GM23338 (cell line): ENCODE measurements at regions not wholly inside any gene's neighbourhood (a gene's known extent, or its start where the extent isn't known, plus 50 kb on each side); places are given as distances from the start of the nearest gene placed in this dataset.
"Not testable (repeated sequence)": the region's sequence is repeated elsewhere in the genome, so short reads cannot be mapped to it uniquely, and the experiment has no call there.

Experiments used
- ATAC-seq: fragments of 200-7000 bp; cut with Tn5 transposase; 3 replicates; pipeline ENCODE4 v1.9.1; 2020
- DNase-seq: peaks from one replicate; pipeline ENCODE4 v3.0.0-alpha.2; 2015; ENCODE audit warnings: low spot score
- H2AFZ ChIP-seq: fragments of 200-600 bp; sonication (generic); 2 replicates; pipeline ENCODE4 v1.8.0; 2016; ENCODE audit warnings: antibody characterized with exemption, mild to moderate bottlenecking, moderate library complexity
- H3F3A ChIP-seq: fragments of 200-600 bp; sonication (generic); replicated peaks from 2 replicates; pipeline ENCODE4 v1.8.0; 2017; ENCODE audit warnings: antibody characterized with exemption, mixed run types, low read depth
- H3K27ac ChIP-seq: fragments of 200-600 bp; sonication (generic); 2 replicates; pipeline ENCODE4 v1.6.1; 2016; ENCODE audit warnings: low read depth
- H3K27me3 ChIP-seq: fragments of 200-600 bp; sonication (generic); 2 replicates; pipeline ENCODE4 v1.8.0; 2016; ENCODE audit warnings: mild to moderate bottlenecking, mixed run types, moderate library complexity; ENCODE audit not compliant: insufficient read depth
- H3K36me3 ChIP-seq: fragments of 200-600 bp; sonication (generic); 2 replicates; pipeline ENCODE4 v1.8.0; 2016; ENCODE audit warnings: mild to moderate bottlenecking; ENCODE audit not compliant: insufficient read depth
- H3K4me1 ChIP-seq: fragments of 200-600 bp; sonication (generic); 2 replicates; pipeline ENCODE4 v1.8.0; 2016; ENCODE audit warnings: mild to moderate bottlenecking, moderate library complexity; ENCODE audit not compliant: insufficient read depth
- H3K4me2 ChIP-seq: fragments of 200-600 bp; sonication (generic); 2 replicates; pipeline ENCODE4 v1.7.1; 2017; ENCODE audit warnings: mixed run types
- H3K4me3 ChIP-seq: fragments of 200-600 bp; sonication (generic); 2 replicates; pipeline ENCODE4 v1.6.1; 2016; ENCODE audit warnings: mixed run types
- H3K79me2 ChIP-seq: fragments of 200-600 bp; sonication (generic); replicated peaks from 2 replicates; pipeline ENCODE4 v1.8.0; 2017; ENCODE audit warnings: mild to moderate bottlenecking; ENCODE audit not compliant: insufficient read depth
- H3K9me2 ChIP-seq: fragments of 200-600 bp; sonication (generic); 2 replicates; pipeline ENCODE4 v1.8.0; 2017; ENCODE audit not compliant: insufficient read depth
- H4K20me1 ChIP-seq: fragments of 200-600 bp; sonication (generic); replicated peaks from 2 replicates; pipeline ENCODE4 v1.8.0; 2017; ENCODE audit warnings: mild to moderate bottlenecking; ENCODE audit not compliant: insufficient read depth
- H3K27ac Mint-ChIP-seq: 2 replicates; pipeline ENCODE4 v1.8.0; 2020; ENCODE audit warnings: inconsistent platforms, mild to moderate bottlenecking, moderate library complexity, mixed read lengths
- H3K27me3 Mint-ChIP-seq: 3 replicates; pipeline ENCODE4 v1.8.0; 2022; ENCODE audit warnings: low read depth, mild to moderate bottlenecking, moderate library complexity, mixed read lengths, inconsistent platforms; ENCODE audit not compliant: insufficient read depth, poor library complexity
- H3K36me3 Mint-ChIP-seq: 3 replicates; pipeline ENCODE4 v1.8.0; 2021; ENCODE audit warnings: low read depth, mild to moderate bottlenecking, inconsistent platforms, moderate library complexity, mixed read lengths
- H3K4me1 Mint-ChIP-seq: 3 replicates; pipeline ENCODE4 v1.8.0; 2020; ENCODE audit warnings: mild to moderate bottlenecking, inconsistent platforms, mixed read lengths
- H3K4me3 Mint-ChIP-seq: 3 replicates; pipeline ENCODE4 v1.8.0; 2021; ENCODE audit warnings: moderate library complexity, mild to moderate bottlenecking, inconsistent platforms, mixed read lengths
- H3K9me3 Mint-ChIP-seq: 3 replicates; pipeline ENCODE4 v1.8.0; 2020; ENCODE audit warnings: moderate library complexity, mild to moderate bottlenecking, inconsistent platforms, mixed read lengths
- ZNF462 ChIP-seq: fragments of 250-450 bp; sonication (Bioruptor Pico); IDR thresholded peaks from 2 replicates; pipeline ENCODE4 v1.5.0; 2020; ENCODE audit warnings: mild to moderate bottlenecking, moderate library complexity
- TF ChIP-seq, protein P1 (sequence below), 2 experiments: fragments of 200-600 bp in 1 of 2; sonication (generic) in 1 of 2; conservative IDR thresholded peaks; 2 replicates each; pipeline versions ENCODE4 v1.5.1 to v1.6.1; 2016 to 2017; ENCODE audit warnings: antibody characterized with exemption in 2 of 2, low read depth in 2 of 2, mild to moderate bottlenecking in 2 of 2, moderate library complexity in 1 of 2

GRCh38 chr16:26464576-26465266 is 602.0 kb upstream of the C16orf82 start:
- H3K4me1 ChIP-seq: no peaks in the 10 kb centered on the region
- peaks cover 26% of the 10 kb centered on the region for H3K36me3 Mint-ChIP-seq
- no peak for ATAC-seq
- no peaks in the 10 kb centered on the region for H3K9me2 ChIP-seq
- peaks cover 96% of the 10 kb centered on the region for H3K9me3 Mint-ChIP-seq
- no peaks in the 10 kb centered on the region for H4K20me1 ChIP-seq
- H3K4me2 ChIP-seq: no peak overlapping the region
- no peaks in the 10 kb centered on the region for H3K4me1 Mint-ChIP-seq
- H3K4me3 ChIP-seq: no peak overlapping the region
- no peak overlapping the region for H3K4me3 Mint-ChIP-seq
- no peaks in the 10 kb centered on the region for H3F3A ChIP-seq
- no peak overlapping the region for H3K27ac ChIP-seq
- TF ChIP-seq ZNF462 (CRISPR knock-in tag): no peak
- TF ChIP-seq, protein P1, sequence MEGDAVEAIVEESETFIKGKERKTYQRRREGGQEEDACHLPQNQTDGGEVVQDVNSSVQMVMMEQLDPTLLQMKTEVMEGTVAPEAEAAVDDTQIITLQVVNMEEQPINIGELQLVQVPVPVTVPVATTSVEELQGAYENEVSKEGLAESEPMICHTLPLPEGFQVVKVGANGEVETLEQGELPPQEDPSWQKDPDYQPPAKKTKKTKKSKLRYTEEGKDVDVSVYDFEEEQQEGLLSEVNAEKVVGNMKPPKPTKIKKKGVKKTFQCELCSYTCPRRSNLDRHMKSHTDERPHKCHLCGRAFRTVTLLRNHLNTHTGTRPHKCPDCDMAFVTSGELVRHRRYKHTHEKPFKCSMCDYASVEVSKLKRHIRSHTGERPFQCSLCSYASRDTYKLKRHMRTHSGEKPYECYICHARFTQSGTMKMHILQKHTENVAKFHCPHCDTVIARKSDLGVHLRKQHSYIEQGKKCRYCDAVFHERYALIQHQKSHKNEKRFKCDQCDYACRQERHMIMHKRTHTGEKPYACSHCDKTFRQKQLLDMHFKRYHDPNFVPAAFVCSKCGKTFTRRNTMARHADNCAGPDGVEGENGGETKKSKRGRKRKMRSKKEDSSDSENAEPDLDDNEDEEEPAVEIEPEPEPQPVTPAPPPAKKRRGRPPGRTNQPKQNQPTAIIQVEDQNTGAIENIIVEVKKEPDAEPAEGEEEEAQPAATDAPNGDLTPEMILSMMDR (conservative IDR thresholded peaks at IDR 0.05; ENCODE audit: low read depth in 2 of 2): peak; percentile 27 to 34; a peak in 3 of 4 replicates
- DNase-seq: no peak
- no peaks in the 10 kb centered on the region for H3K27me3 ChIP-seq
- no peaks in the 10 kb centered on the region for H3K79me2 ChIP-seq
- H3K27me3 Mint-ChIP-seq: no peaks in the 10 kb centered on the region
- H3K36me3 ChIP-seq: no peaks in the 10 kb centered on the region
- no peak overlapping the region for H2AFZ ChIP-seq
- no peak overlapping the region for H3K27ac Mint-ChIP-seq

GRCh38 chr16:26474405-26474804 is 592.3 kb upstream of the C16orf82 start:
- not testable (repeated sequence) for DNase-seq, H3K4me2 ChIP-seq, H4K20me1 ChIP-seq, H3K4me1 ChIP-seq, H3K36me3 ChIP-seq, H3K27me3 ChIP-seq, H2AFZ ChIP-seq, H3K27ac ChIP-seq, H3K4me3 Mint-ChIP-seq, H3F3A ChIP-seq, H3K27ac Mint-ChIP-seq, H3K79me2 ChIP-seq, ATAC-seq, H3K9me2 ChIP-seq, H3K4me3 ChIP-seq, H3K27me3 Mint-ChIP-seq
- Mint-ChIP-seq H3K4me1 (peaks cover 14% of the 10 kb centered on the region; the same call in 2 of the 3 replicates), H3K9me3 (peaks cover 77% of the 10 kb centered on the region), H3K36me3 (peaks cover 29% of the 10 kb centered on the region; the same call in 2 of the 3 replicates)
